T-helper 2 cell treated with Interferon-gamma antibody and Interleukin-4, amounts not matched to agents 100 ng/mL and 5 ng/mL, for 36 hours (primary cell): ENCODE measurements at regions not wholly inside any gene's neighbourhood (a gene's known extent, or its start where the extent isn't known, plus 50 kb on each side); places are given as distances from the start of the nearest gene placed in this dataset.

ENCODE experiments used
- intact Hi-C: fragments of 100-400 bp; cut with micrococcal nuclease; formaldehyde crosslinking; loops from one replicate; pipeline ENCODE4 v1.15.1; 2023

DNA sequence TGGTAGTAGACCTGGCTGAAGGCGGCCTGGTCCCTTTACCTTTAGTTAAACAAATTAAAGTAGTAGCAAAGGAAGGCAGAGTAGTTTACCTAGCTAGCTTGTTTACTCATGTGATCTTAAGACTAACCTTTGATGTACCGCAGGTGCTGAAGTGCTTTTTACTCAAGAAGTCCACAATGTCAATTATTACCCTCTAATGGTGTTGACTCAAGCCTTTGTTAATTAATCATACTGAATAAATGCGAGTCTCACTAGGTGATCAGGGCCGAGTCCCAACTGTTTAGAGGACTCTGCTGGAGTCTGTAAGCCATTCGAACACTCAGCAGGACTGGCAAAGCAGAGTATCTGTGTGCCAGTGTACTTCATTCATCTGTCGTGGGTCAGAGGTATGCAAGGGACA is 381.1 kb upstream of the NCAM2 start:
- intact Hi-C loops, result no loop called here

DNA sequence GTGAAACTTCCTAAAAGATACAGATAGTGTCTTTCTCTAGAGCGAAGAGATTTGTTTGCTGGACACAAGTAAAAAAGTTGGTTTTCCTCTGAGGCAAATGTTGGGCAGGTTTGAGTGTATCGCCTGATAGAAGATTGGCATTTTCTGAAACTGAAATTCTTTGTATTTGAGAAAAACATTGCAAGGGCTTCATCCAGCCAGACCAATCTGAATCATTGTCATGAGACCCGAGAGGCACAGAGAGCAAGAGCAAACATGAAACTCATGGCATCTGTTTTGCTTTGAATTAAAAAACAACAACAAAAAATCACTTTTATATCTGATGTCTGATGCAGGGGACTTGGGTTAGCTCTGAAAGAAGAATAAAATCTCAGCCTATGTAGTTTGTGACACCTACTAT is 379.3 kb upstream of the NCAM2 start:
- intact Hi-C loops, result no loop called here

DNA sequence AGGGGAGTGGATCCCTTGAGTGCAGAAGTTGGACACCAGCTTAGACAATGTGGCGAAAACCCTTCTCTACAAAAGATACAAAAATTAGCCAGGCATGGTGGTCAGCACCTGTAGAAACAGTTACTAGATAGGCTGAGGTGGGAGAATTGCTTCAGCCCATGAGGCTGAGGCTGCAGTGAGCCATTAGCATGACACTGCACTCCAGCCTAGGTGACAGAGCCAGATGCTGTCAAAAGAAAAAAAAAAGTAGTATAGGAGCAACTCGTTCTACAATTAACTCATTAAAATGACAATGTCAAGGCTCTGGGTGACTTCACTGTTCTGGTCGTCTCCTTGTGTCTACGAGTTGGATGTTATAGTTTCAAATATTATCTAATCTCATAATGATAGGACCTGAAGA is 370.6 kb upstream of the NCAM2 start:
- intact Hi-C loops, result no loop called here

DNA sequence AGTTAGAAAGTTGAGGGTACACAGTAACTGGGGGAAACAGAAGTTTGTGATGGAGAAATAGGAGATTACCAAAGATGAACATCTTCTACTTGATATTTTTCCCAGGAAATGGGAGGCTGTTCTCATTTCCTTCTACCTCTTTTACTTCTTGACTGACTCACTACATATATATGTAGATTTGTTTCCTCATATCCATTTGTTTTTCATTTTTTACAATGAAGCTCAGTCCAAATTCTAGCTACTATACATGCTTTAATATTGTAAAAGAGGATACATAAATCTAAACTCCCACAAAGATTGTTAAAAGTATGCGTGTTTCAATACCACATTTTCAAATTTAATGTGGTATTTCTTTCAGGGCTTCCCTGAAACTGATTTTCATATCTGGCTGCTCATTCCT is 366.6 kb upstream of the NCAM2 start:
- intact Hi-C loops, result no loop called here

DNA sequence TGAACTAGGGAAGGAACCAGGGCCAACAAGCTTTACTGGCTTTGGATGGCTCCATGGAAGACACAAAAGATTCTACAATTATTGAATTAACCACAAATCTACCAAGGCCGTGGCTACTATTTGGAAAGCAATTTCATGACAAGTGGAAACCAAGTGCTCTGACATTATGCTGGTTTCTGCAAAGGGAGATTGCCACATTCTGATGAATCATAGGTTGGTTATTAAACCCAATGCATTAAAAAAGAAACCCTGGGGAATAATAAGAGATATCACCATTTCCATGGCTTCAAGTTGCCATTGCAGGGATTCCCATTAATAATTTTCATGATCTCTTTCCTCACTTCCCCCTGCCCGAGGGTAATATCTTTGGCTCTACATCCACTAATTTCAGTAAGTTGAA is 359.2 kb upstream of the NCAM2 start:
- intact Hi-C loops, result no loop called here

DNA sequence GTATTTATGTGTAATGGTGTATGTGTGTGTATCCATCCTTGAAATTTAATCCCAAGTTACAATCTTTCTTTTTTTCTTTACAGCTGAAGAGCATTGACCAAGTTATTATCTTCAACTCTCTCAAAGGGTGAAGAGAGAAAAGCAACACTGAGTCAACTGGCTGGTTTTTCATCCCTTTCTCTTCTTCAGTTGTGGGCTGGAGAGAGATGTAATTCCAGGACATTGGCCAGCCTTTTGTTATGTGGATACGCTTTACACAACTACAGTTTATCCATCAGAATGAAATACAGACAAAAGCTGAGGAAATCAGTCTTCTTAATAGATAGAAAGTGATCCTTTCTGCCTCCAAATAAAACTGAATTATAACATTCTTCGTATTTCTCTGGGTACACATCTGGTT is 357.0 kb upstream of the NCAM2 start:
- intact Hi-C loops, result no loop called here

DNA sequence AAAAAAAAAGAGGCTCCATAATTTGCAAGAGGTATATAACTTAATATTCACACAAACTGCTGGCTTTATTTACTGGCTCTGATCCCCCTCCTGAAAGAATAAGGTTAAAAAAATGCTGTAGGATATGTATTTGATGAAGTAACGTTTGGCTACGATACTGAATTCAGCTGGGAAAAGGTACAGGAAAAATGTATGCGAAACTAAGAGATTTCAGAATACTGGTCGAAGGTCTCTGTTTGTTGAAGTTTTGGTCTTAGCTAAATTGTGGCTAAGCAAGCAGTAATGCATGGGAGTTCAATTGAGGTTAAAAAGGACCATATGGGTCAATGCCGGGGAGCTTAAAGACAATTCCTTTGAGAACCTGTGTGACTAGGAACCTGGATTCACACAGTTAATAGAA is 355.5 kb upstream of the NCAM2 start:
- intact Hi-C loops, result no loop called here

DNA sequence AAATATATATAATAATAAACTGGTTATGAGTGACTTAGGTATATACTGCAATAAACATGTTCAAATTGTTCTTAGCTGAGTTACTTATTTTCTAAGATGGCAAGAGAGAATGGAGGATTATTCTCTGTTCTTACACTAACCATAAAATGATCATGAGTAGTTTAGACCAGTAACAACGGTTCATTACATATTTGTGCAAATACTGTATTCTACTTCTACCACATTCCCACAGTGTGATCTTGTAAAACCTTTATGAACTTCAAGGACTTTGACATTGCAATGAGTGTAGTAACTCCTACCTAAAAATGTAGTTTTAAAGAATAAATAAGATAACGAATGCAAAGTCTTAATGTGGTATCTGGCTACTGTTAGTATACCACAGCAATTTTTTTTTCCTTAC is 353.7 kb upstream of the NCAM2 start:
- intact Hi-C loops, result no loop called here

DNA sequence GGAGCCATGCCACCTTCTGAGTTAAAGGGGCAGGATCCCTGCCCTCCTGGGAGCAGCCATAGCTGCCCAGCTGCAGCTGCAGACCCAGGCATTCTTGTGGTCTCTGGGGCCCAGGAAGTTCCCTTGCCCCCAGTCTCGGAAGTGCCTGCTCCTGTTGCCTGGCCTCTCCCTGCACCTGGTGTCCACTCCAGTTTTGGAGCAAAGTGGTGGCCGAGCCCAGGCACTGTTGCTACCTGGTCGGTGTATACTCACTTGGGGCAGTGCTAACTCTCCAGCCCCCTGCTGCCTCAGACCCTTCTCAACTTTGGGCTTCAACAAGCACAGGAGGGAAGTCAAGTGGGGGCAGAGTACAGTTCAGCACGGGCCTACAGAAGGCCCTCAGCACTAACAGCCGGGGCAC is 352.9 kb upstream of the NCAM2 start:
- intact Hi-C loops, result no loop called here

DNA sequence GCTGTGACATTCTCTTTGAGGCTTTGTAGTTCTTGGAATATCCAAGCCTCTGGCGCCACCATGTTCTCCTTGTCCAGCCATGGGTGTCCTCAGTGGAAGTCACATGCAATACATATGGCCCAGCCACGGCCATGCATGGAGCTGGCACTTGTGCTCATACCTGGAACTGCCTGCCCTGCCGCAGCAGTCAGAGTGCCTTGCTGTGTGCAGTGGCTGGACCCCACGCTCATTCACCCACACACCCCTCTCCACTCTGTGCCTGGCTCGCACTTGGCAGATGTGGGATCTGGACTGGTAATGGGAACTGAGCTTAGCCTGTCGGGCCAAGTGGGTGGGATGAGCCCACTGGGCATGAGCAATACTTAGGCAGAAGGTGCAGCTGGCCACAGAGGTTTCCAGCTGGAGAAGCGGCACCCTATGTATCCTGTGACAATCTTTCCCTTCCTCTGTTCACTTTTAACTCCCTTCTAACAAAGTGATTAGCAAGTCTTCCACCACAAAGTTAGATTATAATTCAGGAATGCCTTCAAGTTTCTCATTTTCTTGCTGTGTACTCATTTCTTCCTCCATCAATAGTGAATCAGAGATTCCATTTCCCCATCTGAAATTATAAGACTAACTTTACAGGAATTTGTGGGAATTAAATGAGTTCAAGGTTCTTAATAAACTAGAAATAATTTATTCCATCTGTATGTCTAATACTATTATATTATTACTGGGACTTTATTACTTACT is 351.6 kb upstream of the NCAM2 start:
- intact Hi-C loops, result no loop called here

DNA sequence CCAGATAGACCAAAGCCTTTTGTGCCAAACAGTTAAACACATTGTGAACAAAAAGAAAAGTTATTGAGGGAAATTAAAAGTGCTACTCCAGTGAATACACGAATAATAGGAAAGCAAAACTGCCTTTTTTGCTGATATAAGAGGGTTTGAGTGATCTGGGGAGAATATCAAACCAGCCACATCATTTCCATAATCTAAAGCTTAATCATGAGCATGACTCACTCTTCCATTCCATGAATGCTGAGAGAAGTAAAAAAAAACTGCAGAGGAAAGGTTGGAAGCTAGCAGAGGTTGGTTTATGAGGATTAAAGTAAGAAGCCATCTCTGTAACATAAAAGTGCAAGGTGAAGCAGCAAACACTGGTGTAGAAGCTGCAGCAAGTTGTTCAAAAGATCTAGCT is 350.6 kb upstream of the NCAM2 start:
- intact Hi-C loops, result no loop called here

DNA sequence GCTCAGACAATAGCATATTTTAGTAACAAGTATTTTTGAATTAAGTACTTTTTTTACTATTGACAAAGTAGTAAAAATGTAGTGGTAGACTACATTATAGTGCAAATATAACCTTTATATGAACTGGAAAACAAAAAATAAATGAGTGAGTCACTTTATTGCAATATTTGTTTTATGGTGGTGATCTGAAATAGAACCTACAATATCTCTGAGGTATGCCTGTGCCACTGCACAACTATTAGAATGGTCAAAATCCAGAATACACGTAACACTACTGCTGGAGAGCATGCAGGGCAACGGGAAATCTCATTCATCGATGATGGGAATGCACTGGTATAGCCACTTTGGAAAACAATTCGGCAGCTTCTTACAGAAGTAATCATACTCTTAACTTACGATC is 349.0 kb upstream of the NCAM2 start:
- intact Hi-C loops, result no loop called here

DNA sequence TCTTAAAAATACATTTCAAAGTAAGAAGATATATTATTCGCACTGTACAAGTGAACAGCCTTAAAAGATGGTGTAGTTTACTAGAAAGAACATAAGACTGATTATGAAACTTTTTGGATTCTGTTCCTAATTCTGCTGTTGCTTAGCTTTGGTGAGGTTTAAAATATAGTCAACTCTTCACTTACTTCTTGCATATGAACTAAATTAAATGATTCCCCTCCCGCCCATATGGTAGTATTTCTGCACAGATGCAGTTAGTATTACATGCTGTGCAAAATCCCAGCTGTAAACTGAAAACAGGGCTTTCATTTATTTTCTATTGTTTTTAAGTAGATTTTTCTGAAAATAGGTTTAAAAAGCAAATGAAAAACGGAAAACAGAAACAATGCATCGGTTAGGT is 345.4 kb upstream of the NCAM2 start:
- intact Hi-C loops, result no loop called here

DNA sequence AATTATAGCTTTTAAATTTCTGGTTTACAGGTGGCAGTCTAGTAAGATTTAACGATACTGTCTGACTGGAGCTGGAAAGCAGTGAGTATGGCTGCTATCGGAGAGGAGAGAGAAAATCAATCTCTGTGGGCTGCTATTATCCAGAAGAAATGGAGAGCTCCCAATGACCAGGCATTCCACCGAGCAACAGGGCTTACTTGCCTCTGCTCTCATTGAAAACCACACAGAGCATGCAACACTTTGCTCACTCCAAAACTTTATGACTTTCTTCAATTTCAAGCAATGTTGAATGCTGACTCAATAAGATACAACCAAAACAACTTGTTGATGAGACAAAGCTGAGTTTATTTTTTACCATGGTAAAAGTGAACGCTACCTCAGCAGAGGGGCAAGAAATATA is 337.0 kb upstream of the NCAM2 start:
- intact Hi-C loops, result no loop called here

DNA sequence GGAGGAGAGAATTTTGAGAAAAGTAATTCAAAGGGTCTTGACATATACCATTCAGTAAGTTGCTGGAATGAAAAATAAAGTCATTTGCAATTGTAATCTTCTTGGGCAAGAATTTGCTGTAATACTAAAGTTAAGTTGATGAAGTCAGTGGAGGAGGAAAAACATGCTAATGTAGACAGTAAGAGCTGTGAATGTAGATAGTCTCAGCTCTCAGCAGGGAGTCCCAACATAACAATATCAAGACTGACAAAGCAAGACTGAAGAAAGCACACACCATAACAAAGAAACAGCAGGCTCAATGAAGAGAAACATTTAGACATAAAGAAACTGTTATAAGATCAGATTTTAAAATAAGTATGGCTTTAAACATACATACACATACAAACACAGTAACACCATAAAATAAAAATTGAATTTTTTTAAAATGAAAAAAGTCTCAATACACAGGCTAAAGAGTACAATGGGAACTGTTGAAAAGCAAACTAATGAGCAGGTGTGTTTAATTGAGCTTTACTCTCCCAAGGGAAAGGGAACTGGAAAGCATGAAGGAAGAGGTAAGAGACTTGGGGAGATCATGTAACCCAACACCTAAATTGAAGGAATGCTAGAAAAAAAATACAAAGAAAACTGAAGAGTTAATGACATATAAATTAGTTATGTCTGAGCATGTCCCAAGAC is 336.3 kb upstream of the NCAM2 start:
- intact Hi-C loops, result no loop called here

DNA sequence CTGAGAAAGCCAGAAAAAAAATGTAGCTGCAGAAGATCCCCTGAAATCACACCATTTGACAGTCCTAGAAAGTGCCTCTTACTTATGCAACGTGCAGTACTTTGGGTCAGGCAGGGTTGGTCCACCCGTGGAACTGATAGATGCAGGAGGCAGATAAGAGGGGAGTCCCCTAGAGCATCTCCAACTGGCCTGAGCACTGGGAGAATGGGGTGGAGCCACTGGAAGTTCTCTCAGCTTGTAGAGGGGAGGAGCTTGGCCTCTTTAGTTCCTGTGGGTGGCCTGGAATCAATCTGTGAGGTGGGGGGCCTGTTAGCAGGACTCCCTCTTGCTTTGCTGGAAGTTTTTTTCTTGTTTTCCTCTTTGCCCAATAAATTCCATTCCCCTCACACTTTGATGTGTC is 335.7 kb upstream of the NCAM2 start:
- intact Hi-C loops, result no loop called here

DNA sequence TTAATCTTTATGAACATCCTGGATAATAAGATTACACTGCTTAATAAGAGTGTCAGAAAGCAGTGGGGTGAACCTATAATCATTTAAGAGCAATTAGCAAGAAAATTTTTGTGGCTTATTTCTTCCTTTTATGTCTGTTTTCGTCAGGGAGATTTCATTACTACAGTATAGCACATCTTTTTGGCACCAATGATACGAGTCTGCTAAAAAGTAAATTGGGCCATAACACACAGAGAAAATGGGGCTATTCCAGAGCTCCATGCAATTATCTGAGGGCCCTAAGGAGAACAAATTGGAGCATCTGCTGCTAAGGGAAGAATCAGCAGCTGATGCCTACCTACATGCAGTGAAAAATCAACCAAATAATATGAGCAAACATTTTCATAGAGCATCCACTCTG is 330.3 kb upstream of the NCAM2 start:
- intact Hi-C loops, result no loop called here

DNA sequence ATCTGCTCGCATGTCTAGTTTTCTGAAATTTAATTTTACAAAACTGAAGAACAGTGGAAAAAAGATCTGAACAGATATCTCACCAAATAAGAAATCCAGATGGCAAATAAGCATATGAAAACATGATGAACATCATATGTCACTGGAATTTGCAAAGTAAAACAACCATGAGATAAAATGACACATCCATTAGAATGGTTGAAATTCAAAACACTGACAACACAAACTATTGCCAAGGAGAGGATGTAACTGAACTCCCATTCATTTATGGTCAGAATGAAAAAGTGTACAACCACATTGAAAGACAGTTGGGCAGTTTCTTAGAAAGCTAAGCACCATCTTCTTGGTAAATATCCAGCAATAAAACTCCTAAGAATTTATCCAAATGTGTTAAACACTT is 312.7 kb upstream of the NCAM2 start:
- intact Hi-C loops, result no loop called here

DNA sequence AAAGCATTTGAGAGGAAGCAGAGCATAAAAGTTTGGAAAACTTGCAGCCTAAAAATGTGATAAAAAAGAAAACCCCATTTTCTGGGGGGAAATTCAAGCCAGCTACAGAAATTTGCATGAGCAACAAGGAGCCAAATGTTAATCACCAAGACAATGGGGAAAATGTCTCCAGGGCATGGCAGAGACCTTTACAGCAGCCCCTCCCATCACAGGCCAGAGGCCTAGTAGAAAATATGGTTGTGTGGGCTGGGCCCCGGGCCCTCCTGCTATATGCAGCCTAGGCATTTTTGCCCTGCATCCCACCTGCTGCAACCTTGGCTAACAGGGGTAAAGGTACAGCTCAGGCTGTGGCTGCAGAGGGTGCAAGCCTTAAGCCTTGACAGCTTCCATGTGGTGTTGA is 299.6 kb upstream of the NCAM2 start:
- intact Hi-C loops, result no loop called here

DNA sequence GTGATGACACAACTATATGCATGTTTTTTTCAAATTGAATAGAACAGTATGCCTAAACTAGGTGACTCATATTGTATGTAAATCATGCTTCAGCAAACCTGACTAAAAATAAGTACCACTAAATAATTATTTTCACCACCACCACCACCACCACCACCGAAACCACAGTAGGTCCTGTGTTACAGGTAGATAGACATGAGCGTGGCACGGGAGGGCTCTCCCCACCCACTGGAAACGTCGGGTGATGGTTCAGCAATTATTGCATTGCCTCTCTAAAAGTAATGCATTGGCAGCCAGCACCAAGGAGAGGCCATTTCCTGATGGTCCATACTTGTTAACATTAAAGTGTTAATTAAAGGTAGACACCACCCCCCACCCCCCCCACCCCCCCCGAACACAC is 297.0 kb upstream of the NCAM2 start:
- intact Hi-C loops, result no loop called here

DNA sequence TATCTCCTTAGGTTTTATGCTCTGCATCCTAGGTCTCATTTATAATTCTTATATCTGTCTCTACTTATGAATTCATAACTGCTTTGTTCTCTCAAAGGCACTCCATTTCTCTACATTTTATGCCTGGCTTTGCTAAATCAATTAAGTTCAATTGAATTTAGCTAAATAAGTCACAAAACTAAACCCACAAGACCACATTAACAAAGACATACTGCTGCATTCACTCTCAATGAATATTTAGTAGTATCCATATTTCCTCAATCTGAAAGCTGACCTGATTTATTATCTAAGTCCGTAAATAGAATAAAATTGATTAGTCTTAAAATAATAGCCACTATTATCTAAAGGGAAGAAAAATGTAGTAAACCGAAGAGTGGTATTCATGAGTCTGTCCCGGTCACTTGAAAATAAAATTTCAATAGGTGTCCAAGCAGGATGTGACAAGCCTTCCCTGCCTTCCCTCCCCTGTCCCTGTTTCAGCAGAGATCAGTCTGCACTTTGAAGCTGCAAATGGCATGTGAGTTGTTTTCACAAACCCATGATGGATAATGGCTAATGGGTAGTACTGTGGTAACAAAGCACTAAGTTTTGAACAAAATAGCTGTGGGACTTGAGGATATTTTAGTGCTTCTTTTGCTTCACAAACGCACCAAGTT is 295.0 kb upstream of the NCAM2 start:
- intact Hi-C loops, result no loop called here

DNA sequence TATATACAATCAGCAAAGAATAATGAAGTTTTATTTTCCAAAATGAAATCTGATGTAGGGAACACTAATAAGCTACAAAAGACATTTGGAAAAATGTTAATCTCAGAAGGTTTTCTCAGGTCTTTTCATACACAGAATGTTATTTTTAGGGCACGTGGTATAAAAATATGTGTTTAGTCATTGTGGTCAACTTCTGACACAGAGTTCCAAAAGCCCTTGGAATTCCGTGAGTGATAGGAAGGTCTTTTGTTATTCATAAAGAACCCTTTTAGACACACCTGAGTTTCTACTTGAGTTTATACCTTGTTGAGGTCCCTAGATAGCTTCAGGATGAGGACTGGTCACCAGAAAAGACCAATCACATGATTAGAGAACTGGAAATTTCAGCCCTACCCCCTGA is 277.6 kb upstream of the NCAM2 start:
- intact Hi-C loops, result loop anchor here (5.0 kb wide), 1 partner anchor 1502 kb away; no protein-coding TSS in a partner anchor

DNA sequence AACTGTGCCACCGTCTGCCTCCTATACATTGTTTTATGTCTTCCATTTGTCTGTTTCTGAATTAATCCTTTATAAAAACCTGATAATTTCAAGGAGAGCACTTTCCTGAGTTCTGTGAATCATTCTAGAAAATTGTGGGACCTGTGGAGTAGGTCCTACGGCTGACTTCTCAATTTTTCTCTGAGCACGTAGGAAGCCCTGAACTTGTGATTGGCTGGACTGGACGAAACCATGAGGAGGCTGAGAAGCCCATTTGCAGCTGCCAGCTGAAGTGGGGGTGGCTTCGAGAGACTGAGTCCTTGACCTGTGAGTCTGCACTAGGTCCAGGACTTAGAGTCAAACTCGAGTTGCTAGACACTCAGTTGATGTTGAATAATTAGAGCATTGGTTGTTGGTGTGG is 277.1 kb upstream of the NCAM2 start:
- intact Hi-C loops, result loop anchor here (5.0 kb wide), 1 partner anchor 1501 kb away; no protein-coding TSS in a partner anchor
